ENCODE measurements at regions not wholly inside any gene's neighbourhood (a gene's known extent, or its start where the extent isn't known, plus 50 kb on each side); places are given as distances from the start of the nearest gene placed in this dataset.

DNA sequence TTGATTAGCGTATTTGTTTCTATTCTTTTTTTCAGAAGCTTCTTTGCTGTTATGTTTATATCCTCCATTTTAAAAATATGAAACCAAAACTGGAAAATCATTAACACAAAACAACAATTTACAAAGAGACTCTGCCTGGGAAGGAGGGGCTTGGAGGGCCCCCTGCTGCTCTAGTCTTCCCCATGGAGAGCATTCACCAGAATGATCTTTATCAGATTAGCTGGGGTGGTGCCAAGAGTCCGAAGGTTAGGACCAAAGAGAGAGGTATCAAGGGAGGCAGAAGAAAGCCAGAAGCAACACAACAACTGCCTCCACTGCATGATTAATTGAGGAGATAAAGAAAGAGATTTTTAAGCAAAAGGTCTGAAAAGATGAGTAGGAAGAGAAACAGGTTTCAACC, 218.6 kb downstream of the IRS1 start:
- Histone ChIP-seq H3K9me3 (ENCODE audit: insufficient read depth, low read length) (0 out of 2 replicates have a peak, but pooled peaks cover 6% of the 10 kb centered on the region), H3K4me1 (ENCODE audit: insufficient read depth, insufficient read length) (no peaks in the 10 kb centered on the region), H3K4me3 (ENCODE audit: insufficient read length, low read depth) (no peak overlapping the region), H3K27me3 (ENCODE audit: insufficient read depth, insufficient read length) (no peaks in the 10 kb centered on the region), H3K9ac (ENCODE audit: insufficient read length, low read depth) (no peak overlapping the region), H3K36me3 (ENCODE audit: insufficient read depth, insufficient read length, low read length) (no peaks in the 10 kb centered on the region)
- TF ChIP-seq ZNF274 (IDR thresholded peaks at IDR 0.05; ENCODE audit: low read depth, low read length), result no peak
- TF ChIP-seq SUZ12 (IDR thresholded peaks at IDR 0.05; ENCODE audit: extremely low read depth, insufficient read depth, insufficient read length), result no peak
- TF ChIP-seq YY1 (IDR thresholded peaks at IDR 0.05; ENCODE audit: insufficient read depth, insufficient read length), result no peak
- DNase-seq (ENCODE audit: low read depth, low spot score), result no peak

GRCh38 chr2:226580403-226580802, 219.2 kb downstream of the IRS1 start:
- Histone ChIP-seq H3K36me3 (ENCODE audit: insufficient read depth, insufficient read length, low read length) (no peaks in the 10 kb centered on the region), H3K4me3 (ENCODE audit: insufficient read length, low read depth) (no peak overlapping the region), H3K9ac (ENCODE audit: insufficient read length, low read depth) (no peak overlapping the region), H3K27me3 (ENCODE audit: insufficient read depth, insufficient read length) (no peaks in the 10 kb centered on the region), H3K9me3 (ENCODE audit: insufficient read depth, low read length) (0 out of 2 replicates have a peak, but pooled peaks cover 6% of the 10 kb centered on the region), H3K4me1 (ENCODE audit: insufficient read depth, insufficient read length) (no peaks in the 10 kb centered on the region)
- TF ChIP-seq SUZ12 (IDR thresholded peaks at IDR 0.05; ENCODE audit: extremely low read depth, insufficient read depth, insufficient read length) (no peak), ZNF274 (IDR thresholded peaks at IDR 0.05; ENCODE audit: low read depth, low read length) (no peak), YY1 (IDR thresholded peaks at IDR 0.05; ENCODE audit: insufficient read depth, insufficient read length) (no peak)
- DNase-seq (ENCODE audit: low read depth, low spot score), result no peak

DNA sequence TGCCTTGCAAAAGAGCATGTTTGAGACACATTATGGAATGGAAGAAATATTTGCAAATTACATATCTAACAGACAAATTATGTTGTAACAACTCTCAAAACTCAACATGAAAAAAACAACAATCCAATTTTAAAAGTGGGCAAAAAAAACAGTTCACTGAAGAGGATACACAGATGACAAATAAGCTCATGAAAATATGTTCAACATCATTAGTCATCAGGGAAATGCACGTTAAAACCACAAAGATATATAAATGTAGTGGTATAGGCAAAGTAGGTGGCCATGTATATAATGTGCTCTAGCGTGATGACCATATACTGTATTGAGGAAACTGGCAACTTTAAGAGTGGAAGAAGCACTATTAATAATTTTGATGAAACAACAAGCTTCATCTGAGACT, 220.1 kb downstream of the IRS1 start:
- TF ChIP-seq SUZ12 (IDR thresholded peaks at IDR 0.05; ENCODE audit: extremely low read depth, insufficient read depth, insufficient read length) (no peak), YY1 (IDR thresholded peaks at IDR 0.05; ENCODE audit: insufficient read depth, insufficient read length) (no peak), ZNF274 (IDR thresholded peaks at IDR 0.05; ENCODE audit: low read depth, low read length) (no peak)
- no peaks in the 10 kb centered on the region for H3K36me3 ChIP-seq (ENCODE audit: insufficient read depth, insufficient read length, low read length)
- H3K4me1 ChIP-seq (ENCODE audit: insufficient read depth, insufficient read length), result no peaks in the 10 kb centered on the region

DNA sequence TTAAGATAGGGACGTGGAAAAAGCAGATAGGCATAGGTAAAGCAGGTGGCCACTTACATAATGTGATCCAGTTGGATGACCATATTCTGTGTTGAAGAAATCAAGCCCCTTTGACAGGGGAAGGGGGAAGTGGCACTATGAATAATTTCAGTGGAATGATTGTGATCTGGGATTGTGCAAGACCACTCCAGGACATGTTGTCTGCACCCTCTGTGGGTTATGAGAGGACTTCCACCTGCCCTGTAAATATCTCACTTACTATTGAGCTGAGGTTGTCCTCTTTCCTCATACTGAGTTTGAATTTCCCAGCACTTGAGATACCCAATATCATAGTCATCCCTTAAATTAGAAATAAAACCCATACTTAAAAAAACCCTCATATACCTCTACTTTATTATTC, 220.7 kb downstream of the IRS1 start:
- no peaks in the 10 kb centered on the region for H3K9me3 ChIP-seq (ENCODE audit: insufficient read depth, low read length)
- H3K9ac ChIP-seq (ENCODE audit: insufficient read length, low read depth), result no peak overlapping the region
- H3K36me3 ChIP-seq (ENCODE audit: insufficient read depth, insufficient read length, low read length), result no peaks in the 10 kb centered on the region
- no peaks in the 10 kb centered on the region for H3K27me3 ChIP-seq (ENCODE audit: insufficient read depth, insufficient read length)
- no peaks in the 10 kb centered on the region for H3K4me1 ChIP-seq (ENCODE audit: insufficient read depth, insufficient read length)
- DNase-seq (ENCODE audit: low read depth, low spot score), result no peak
- TF ChIP-seq YY1 (IDR thresholded peaks at IDR 0.05; ENCODE audit: insufficient read depth, insufficient read length) (no peak), SUZ12 (IDR thresholded peaks at IDR 0.05; ENCODE audit: extremely low read depth, insufficient read depth, insufficient read length) (no peak), ZNF274 (IDR thresholded peaks at IDR 0.05; ENCODE audit: low read depth, low read length) (no peak)
- H3K4me3 ChIP-seq (ENCODE audit: insufficient read length, low read depth), result no peak overlapping the region

More for the DNA sequence above, 220.1 kb downstream of the IRS1 start:
- no peak overlapping the region for H3K4me3 ChIP-seq (ENCODE audit: insufficient read length, low read depth)
- H3K9me3 ChIP-seq (ENCODE audit: insufficient read depth, low read length), result 0 out of 2 replicates have a peak, but pooled peaks cover 5% of the 10 kb centered on the region
- DNase-seq (ENCODE audit: low read depth, low spot score), result no peak
- no peak overlapping the region for H3K9ac ChIP-seq (ENCODE audit: insufficient read length, low read depth)
- H3K27me3 ChIP-seq (ENCODE audit: insufficient read depth, insufficient read length), result no peaks in the 10 kb centered on the region

DNA sequence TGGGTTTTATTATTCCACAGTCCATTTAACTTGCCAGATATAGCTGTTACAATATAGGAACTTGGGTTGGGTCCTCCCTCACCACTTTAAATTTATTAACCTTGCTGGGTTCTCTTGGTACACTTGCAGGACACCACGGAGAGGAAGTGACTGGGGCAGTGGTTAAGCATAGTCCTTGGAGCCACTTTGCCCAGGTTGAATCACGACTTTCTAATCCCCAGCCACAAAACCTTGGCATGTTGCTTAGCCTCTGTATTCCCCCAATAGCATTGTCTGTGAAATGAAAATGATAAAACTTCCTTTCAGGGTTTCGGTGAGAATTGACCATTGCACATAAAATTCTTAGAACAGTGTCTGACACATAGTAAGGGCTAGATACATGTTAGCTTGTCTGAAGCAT, 221.2 kb downstream of the IRS1 start:
- Histone ChIP-seq H3K27me3 (ENCODE audit: insufficient read depth, insufficient read length) (no peaks in the 10 kb centered on the region), H3K9me3 (ENCODE audit: insufficient read depth, low read length) (no peaks in the 10 kb centered on the region), H3K36me3 (ENCODE audit: insufficient read depth, insufficient read length, low read length) (no peaks in the 10 kb centered on the region), H3K4me3 (ENCODE audit: insufficient read length, low read depth) (no peak overlapping the region), H3K9ac (ENCODE audit: insufficient read length, low read depth) (no peak overlapping the region), H3K4me1 (ENCODE audit: insufficient read depth, insufficient read length) (no peaks in the 10 kb centered on the region)
- DNase-seq (ENCODE audit: low read depth, low spot score), result no peak
- TF ChIP-seq ZNF274 (IDR thresholded peaks at IDR 0.05; ENCODE audit: low read depth, low read length) (no peak), SUZ12 (IDR thresholded peaks at IDR 0.05; ENCODE audit: extremely low read depth, insufficient read depth, insufficient read length) (no peak), YY1 (IDR thresholded peaks at IDR 0.05; ENCODE audit: insufficient read depth, insufficient read length) (no peak)

DNA sequence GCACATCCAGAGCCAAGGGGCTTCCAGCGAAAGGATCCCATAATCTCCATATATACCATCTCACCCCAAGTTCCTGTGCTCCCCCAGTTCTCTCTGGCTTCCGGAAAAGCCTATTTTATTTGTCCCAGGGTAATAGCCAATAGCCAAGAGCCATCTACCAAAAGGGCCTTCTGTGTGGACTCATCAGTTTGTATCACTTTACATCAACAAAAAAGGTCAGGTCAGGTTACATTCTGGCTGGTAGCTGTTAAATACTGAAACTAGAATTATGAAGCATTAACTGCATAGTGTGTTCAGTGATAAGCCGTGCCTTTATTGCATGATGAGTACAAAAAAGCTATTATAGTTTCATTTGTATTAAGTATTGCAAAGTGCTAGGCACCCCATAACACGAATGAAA, 223.7 kb downstream of the IRS1 start:
- Histone ChIP-seq H3K36me3 (ENCODE audit: insufficient read depth, insufficient read length, low read length) (no peaks in the 10 kb centered on the region), H3K4me1 (ENCODE audit: insufficient read depth, insufficient read length) (no peaks in the 10 kb centered on the region), H3K9me3 (ENCODE audit: insufficient read depth, low read length) (no peaks in the 10 kb centered on the region), H3K27me3 (ENCODE audit: insufficient read depth, insufficient read length) (no peaks in the 10 kb centered on the region), H3K9ac (ENCODE audit: insufficient read length, low read depth) (no peak overlapping the region), H3K4me3 (ENCODE audit: insufficient read length, low read depth) (no peak overlapping the region)
- DNase-seq (ENCODE audit: low read depth, low spot score), result no peak
- TF ChIP-seq ZNF274 (IDR thresholded peaks at IDR 0.05; ENCODE audit: low read depth, low read length) (no peak), YY1 (IDR thresholded peaks at IDR 0.05; ENCODE audit: insufficient read depth, insufficient read length) (no peak), SUZ12 (IDR thresholded peaks at IDR 0.05; ENCODE audit: extremely low read depth, insufficient read depth, insufficient read length) (no peak)

DNA sequence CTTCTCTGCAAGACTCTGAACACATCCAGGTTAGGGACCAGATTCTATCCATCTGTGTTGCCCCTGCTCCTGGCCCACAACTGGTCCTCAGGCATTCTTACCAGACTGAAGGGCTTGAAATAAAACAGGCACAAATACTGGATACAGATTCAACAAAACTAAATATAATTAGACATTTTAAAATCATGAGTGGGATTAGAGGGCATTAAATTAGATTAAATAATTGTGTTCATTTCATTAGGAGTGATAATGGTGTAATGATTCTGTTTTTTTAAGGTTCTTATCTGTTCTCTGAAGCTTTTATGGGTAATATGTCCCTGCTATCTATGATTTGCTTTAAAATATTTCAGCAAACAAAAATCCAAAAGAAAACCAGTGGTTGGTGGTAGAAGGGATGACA, 226.5 kb downstream of the IRS1 start:
- Histone ChIP-seq H3K9me3 (ENCODE audit: insufficient read depth, low read length) (no peaks in the 10 kb centered on the region), H3K4me3 (ENCODE audit: insufficient read length, low read depth) (no peak overlapping the region), H3K9ac (ENCODE audit: insufficient read length, low read depth) (no peak overlapping the region), H3K36me3 (ENCODE audit: insufficient read depth, insufficient read length, low read length) (no peaks in the 10 kb centered on the region), H3K4me1 (ENCODE audit: insufficient read depth, insufficient read length) (no peaks in the 10 kb centered on the region), H3K27me3 (ENCODE audit: insufficient read depth, insufficient read length) (no peaks in the 10 kb centered on the region)
- no peak for DNase-seq (ENCODE audit: low read depth, low spot score)
- TF ChIP-seq YY1 (IDR thresholded peaks at IDR 0.05; ENCODE audit: insufficient read depth, insufficient read length) (no peak), SUZ12 (IDR thresholded peaks at IDR 0.05; ENCODE audit: extremely low read depth, insufficient read depth, insufficient read length) (no peak), ZNF274 (IDR thresholded peaks at IDR 0.05; ENCODE audit: low read depth, low read length) (no peak)
